SK-N-SH (cell line): ENCODE measurements at regions not wholly inside any gene's neighbourhood (a gene's known extent, or its start where the extent isn't known, plus 50 kb on each side); places are given as distances from the start of the nearest gene placed in this dataset.

Experiments
- CTCF ChIA-PET: fragments of 300-600, 350-600 bp; formaldehyde crosslinking; extraction: SDS; loops from one replicate; lab custom pipeline; 2021; lab: Yijun Ruan, JAX
- POLR2A ChIA-PET: fragments of 350-600 bp; sonication (Branson Sonifier 250); formaldehyde crosslinking; extraction: SDS; loops from one replicate; lab custom pipeline; 2020; ENCODE audit warnings: antibody characterized with exemption, inconsistent platforms; lab: Yijun Ruan, JAX
- DNase-seq: peaks from one replicate; pipeline ENCODE4 v3.0.0; 2012
- H2AFZ ChIP-seq: fragments of 200-600 bp; sonication (generic); 2 replicates; pipeline ENCODE4 v1.8.1; 2016; ENCODE audit warnings: antibody characterized with exemption, mild to moderate bottlenecking, low read depth
- H3F3A ChIP-seq: fragments of 200-600 bp; sonication (generic); replicated peaks from 2 replicates; pipeline ENCODE3; 2016; ENCODE audit warnings: antibody characterized with exemption, mild to moderate bottlenecking; ENCODE audit not compliant: insufficient read depth
- H3K27ac ChIP-seq, 2 experiments: fragments of 200-500 bp in 1 of 2; fragments of 200-600 bp in 1 of 2; sonication (Bioruptor generic) in 1 of 2; sonication (generic), shearing (Covaris generic) in 1 of 2; 2 replicates each; pipeline versions ENCODE4 v1.5.1 to v1.6.1; 2014 to 2016; ENCODE audit warnings: low read depth in 2 of 2, inconsistent platforms in 1 of 2, low read length in 1 of 2, mild to moderate bottlenecking in 1 of 2, mixed read lengths in 1 of 2
- H3K27me3 ChIP-seq: fragments of 200-600 bp; sonication (generic), shearing (Covaris generic); 2 replicates; pipeline ENCODE4 v1.6.1; 2016; ENCODE audit warnings: mixed run types; ENCODE audit not compliant: insufficient read depth
- H3K36me3 ChIP-seq, 2 experiments: fragments of 200-500 bp in 1 of 2; fragments of 200-600 bp in 1 of 2; sonication (Bioruptor generic) in 1 of 2; sonication (generic) in 1 of 2; replicated peaks in 1 of 2; 2 replicates each; pipeline versions ENCODE3 to v1.5.1; 2014 to 2016; ENCODE audit warnings: low read length in 1 of 2, mild to moderate bottlenecking in 1 of 2; ENCODE audit not compliant: insufficient read depth in 2 of 2, control insufficient read depth in 1 of 2
- H3K4me1 ChIP-seq, 2 experiments: fragments of 200-500 bp in 1 of 2; fragments of 200-600 bp in 1 of 2; sonication (Bioruptor generic) in 1 of 2; sonication (generic), shearing (Covaris generic) in 1 of 2; 2 replicates each; pipeline versions ENCODE4 v1.5.1 to v1.6.1; 2014 to 2016; ENCODE audit warnings: low read depth in 1 of 2, low read length in 1 of 2, mixed run types in 1 of 2; ENCODE audit not compliant: insufficient read depth in 2 of 2, control insufficient read depth in 1 of 2
- H3K4me2 ChIP-seq: fragments of 200-600 bp; sonication (generic), shearing (Covaris generic); 2 replicates; pipeline ENCODE4 v1.6.1; 2017; ENCODE audit warnings: mixed run types
- H3K4me3 ChIP-seq, 2 experiments: fragments of 200-500 bp in 1 of 2; fragments of 200-600 bp in 1 of 2; sonication (Bioruptor generic) in 1 of 2; sonication (generic), shearing (Covaris generic) in 1 of 2; 2 replicates each; pipeline versions ENCODE4 v1.5.1 to v1.8.1; 2014 to 2016; ENCODE audit warnings: low read depth in 2 of 2, inconsistent platforms in 1 of 2, low read length in 1 of 2, mild to moderate bottlenecking in 1 of 2, mixed read lengths in 1 of 2, moderate library complexity in 1 of 2
- H3K79me2 ChIP-seq: fragments of 200-600 bp; sonication (generic); 2 replicates; pipeline ENCODE4 v1.8.1; 2017; ENCODE audit warnings: mild to moderate bottlenecking; ENCODE audit not compliant: insufficient read depth
- H3K9ac ChIP-seq: fragments of 200-600 bp; sonication (generic); 2 replicates; pipeline ENCODE4 v1.6.1; 2017; ENCODE audit warnings: mixed run types
- H3K9me2 ChIP-seq: fragments of 200-600 bp; sonication (generic); 2 replicates; pipeline ENCODE4 v1.6.1; 2017; ENCODE audit warnings: mixed run types
- H3K9me3 ChIP-seq: fragments of 200-600 bp; sonication (generic); 2 replicates; pipeline ENCODE4 v1.6.1; 2017; ENCODE audit warnings: mixed run types, mild to moderate bottlenecking, moderate library complexity
- H4K20me1 ChIP-seq: fragments of 200-600 bp; sonication (generic); 2 replicates; pipeline ENCODE4 v1.6.1; 2017; ENCODE audit warnings: mild to moderate bottlenecking, mixed run types; ENCODE audit not compliant: insufficient read depth
- CHD2 ChIP-seq: fragments of 150-350 bp; IDR thresholded peaks from 2 replicates; pipeline ENCODE4 v1.6.1; 2018; ENCODE audit warnings: low read length; ENCODE audit not compliant: partially characterized antibody
- FOSL2 ChIP-seq: IDR thresholded peaks from 2 replicates; pipeline ENCODE4 v1.4.0; 2012; ENCODE audit warnings: low read depth, mild to moderate bottlenecking, moderate library complexity, borderline replicate concordance
- MEF2A ChIP-seq: IDR thresholded peaks from 2 replicates; pipeline ENCODE4 v1.4.0; 2012; ENCODE audit warnings: low read depth, borderline replicate concordance
- MXI1 ChIP-seq: IDR thresholded peaks from 2 replicates; pipeline ENCODE4 v1.6.1; 2012; ENCODE audit warnings: mild to moderate bottlenecking, low read depth, low read length, improper control_type of control experiment
- NRF1 ChIP-seq: IDR thresholded peaks from 2 replicates; pipeline ENCODE4 v1.6.1; 2012; ENCODE audit warnings: low read depth, mild to moderate bottlenecking, low read length
- RAD21 ChIP-seq: IDR thresholded peaks from 2 replicates; pipeline ENCODE4 v1.6.1; 2012; ENCODE audit warnings: mild to moderate bottlenecking, low read length
- RCOR1 ChIP-seq: fragments of 150-350 bp; IDR thresholded peaks from 2 replicates; pipeline ENCODE4 v1.6.1; 2017; ENCODE audit warnings: antibody characterized with exemption, low read length
- RXRA ChIP-seq: IDR thresholded peaks from 2 replicates; pipeline ENCODE4 v1.4.0; 2012; ENCODE audit warnings: low read depth, mild to moderate bottlenecking, borderline replicate concordance
- SIN3A ChIP-seq: IDR thresholded peaks from 2 replicates; pipeline ENCODE4 v1.6.1; 2012; ENCODE audit warnings: low read depth, mild to moderate bottlenecking, low read length, moderate library complexity, borderline replicate concordance
- USF1 ChIP-seq: IDR thresholded peaks from 2 replicates; pipeline ENCODE4 v1.4.0; 2012; ENCODE audit warnings: low read depth, borderline replicate concordance
- USF2 ChIP-seq: fragments of 150-350 bp; IDR thresholded peaks from 2 replicates; pipeline ENCODE4 v1.6.1; 2017; ENCODE audit warnings: antibody characterized with exemption, low read length, low read depth, borderline replicate concordance
- YY1 ChIP-seq: IDR thresholded peaks from 2 replicates; pipeline ENCODE4 v1.4.0; 2012; ENCODE audit warnings: low read depth, mild to moderate bottlenecking
- WGBS: methylation state at CpG from one replicate; pipeline ENCODE4 v1.1.6; 2017; ENCODE audit warnings: low lambda C conversion rate; 5-methylcytosine and 5-hydroxymethylcytosine counted together
- TF ChIP-seq, protein P1 (sequence below): IDR thresholded peaks from 2 replicates; pipeline ENCODE4 v1.6.1; 2012; ENCODE audit warnings: mild to moderate bottlenecking, low read depth, low read length, moderate library complexity

DNA sequence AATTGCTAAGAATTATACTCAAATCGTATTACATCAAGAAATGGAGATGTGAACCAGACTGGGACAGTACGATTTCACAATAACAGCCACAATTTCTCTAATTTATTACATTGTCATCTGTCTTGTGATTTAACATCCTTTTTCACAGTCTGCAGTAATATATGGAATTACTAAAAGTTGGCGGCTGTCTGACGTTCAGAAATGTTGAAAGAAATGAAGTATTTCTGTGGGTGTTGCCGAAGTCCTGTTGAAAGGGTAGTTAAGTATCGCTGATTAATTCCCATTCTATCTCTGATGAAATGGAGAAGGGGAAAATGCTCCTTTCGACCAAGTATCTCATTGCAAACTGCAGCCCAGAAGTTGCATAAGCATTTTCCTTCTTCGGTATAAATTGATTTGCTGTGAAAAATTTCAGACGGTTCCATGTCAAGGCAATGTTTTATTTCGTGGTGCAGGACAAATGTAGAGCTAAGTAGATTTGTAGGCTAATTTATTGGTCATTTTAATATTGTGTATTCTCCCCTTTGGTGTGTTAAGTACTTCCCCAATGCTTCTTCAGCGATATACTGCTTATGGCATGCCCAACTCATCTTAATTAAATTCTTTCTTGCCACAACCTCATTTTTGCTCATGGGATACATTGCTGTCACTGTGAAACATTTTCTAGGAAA lies 775.2 kb upstream of the RBFOX1 start:
- WGBS: 47% methylated on average over 11 of the region's 11 CpGs
- TF ChIP-seq RAD21 (no peak), USF2 (no peak), MEF2A (no peak), RCOR1 (no peak), USF1 (no peak), SIN3A (no peak), FOSL2 (no peak), RXRA (no peak), MXI1 (no peak), CHD2 (no peak), YY1 (no peak), NRF1 (no peak)
- TF ChIP-seq, protein P1, sequence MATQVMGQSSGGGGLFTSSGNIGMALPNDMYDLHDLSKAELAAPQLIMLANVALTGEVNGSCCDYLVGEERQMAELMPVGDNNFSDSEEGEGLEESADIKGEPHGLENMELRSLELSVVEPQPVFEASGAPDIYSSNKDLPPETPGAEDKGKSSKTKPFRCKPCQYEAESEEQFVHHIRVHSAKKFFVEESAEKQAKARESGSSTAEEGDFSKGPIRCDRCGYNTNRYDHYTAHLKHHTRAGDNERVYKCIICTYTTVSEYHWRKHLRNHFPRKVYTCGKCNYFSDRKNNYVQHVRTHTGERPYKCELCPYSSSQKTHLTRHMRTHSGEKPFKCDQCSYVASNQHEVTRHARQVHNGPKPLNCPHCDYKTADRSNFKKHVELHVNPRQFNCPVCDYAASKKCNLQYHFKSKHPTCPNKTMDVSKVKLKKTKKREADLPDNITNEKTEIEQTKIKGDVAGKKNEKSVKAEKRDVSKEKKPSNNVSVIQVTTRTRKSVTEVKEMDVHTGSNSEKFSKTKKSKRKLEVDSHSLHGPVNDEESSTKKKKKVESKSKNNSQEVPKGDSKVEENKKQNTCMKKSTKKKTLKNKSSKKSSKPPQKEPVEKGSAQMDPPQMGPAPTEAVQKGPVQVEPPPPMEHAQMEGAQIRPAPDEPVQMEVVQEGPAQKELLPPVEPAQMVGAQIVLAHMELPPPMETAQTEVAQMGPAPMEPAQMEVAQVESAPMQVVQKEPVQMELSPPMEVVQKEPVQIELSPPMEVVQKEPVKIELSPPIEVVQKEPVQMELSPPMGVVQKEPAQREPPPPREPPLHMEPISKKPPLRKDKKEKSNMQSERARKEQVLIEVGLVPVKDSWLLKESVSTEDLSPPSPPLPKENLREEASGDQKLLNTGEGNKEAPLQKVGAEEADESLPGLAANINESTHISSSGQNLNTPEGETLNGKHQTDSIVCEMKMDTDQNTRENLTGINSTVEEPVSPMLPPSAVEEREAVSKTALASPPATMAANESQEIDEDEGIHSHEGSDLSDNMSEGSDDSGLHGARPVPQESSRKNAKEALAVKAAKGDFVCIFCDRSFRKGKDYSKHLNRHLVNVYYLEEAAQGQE: no peak
- TF ChIP-seq, all 33 proteins: peak for 0
- H3K4me2 ChIP-seq: no peak overlapping the region
- no peak overlapping the region for H2AFZ ChIP-seq
- H3K4me1 ChIP-seq: no peaks in the 10 kb centered on the region
- no peaks in the 10 kb centered on the region for H3K36me3 ChIP-seq
- no peak for DNase-seq
- POLR2A ChIA-PET: no interaction called here
- H3K9me3 ChIP-seq: no peaks in the 10 kb centered on the region
- no peaks in the 10 kb centered on the region for H3K79me2 ChIP-seq
- no peak overlapping the region for H3K9ac ChIP-seq
- no peaks in the 10 kb centered on the region for H3K9me2 ChIP-seq
- no peaks in the 10 kb centered on the region for H4K20me1 ChIP-seq
- H3K4me3 ChIP-seq: no peak overlapping the region
- no peak overlapping the region for H3K27ac ChIP-seq
- CTCF ChIA-PET: no interaction called here
- H3F3A ChIP-seq: no peaks in the 10 kb centered on the region
- H3K27me3 ChIP-seq: no peaks in the 10 kb centered on the region
